ENCODE measurements at regions not wholly inside any gene's neighbourhood (a gene's known extent, or its start where the extent isn't known, plus 50 kb on each side); places are given as distances from the start of the nearest gene placed in this dataset.

GRCh38 chr10:131816157-131816775 lies 84.5 kb upstream of the PPP2R2D start:
- no peak for TF ChIP-seq POLR2AphosphoS5 (IDR thresholded peaks at IDR 0.05)
- no peak for TF ChIP-seq EP300 (conservative IDR thresholded peaks at IDR 0.05; ENCODE audit: poor library complexity, severe bottlenecking)
- TF ChIP-seq CTCF (IDR thresholded peaks at IDR 0.05; ENCODE audit: poor library complexity, severe bottlenecking): no peak
- no peak for TF ChIP-seq EZH2 (IDR thresholded peaks at IDR 0.05; ENCODE audit: borderline replicate concordance, insufficient read depth, low read length, poor library complexity, severe bottlenecking)
- no peak for TF ChIP-seq RAD21 (conservative IDR thresholded peaks at IDR 0.05)
- no peak for TF ChIP-seq REST (IDR thresholded peaks at IDR 0.05; ENCODE audit: borderline replicate concordance)
- TF ChIP-seq TAF1 (IDR thresholded peaks at IDR 0.05; ENCODE audit: low read depth): no peak
- TF ChIP-seq SMC3 (conservative IDR thresholded peaks at IDR 0.05; ENCODE audit: poor library complexity): no peak
- no peak for TF ChIP-seq MXI1 (conservative IDR thresholded peaks at IDR 0.05; ENCODE audit: poor library complexity, severe bottlenecking)
